Tibial nerve (tissue), 4 donors: ENCODE measurements at regions not wholly inside any gene's neighbourhood (a gene's known extent, or its start where the extent isn't known, plus 50 kb on each side); places are given as distances from the start of the nearest gene placed in this dataset.

ENCODE experiments used
- DNase-seq, 2 donors: peaks; one replicate each; pipeline ENCODE4 v3.0.0-alpha.2; 2019; ENCODE audit warnings: low spot score in 2 of 2
- H3K27ac ChIP-seq, 4 donors: fragments of 200-600 bp; sonication (generic) in 3 of 4; one replicate each; pipeline ENCODE4 v1.5.1; 2017 to 2019; ENCODE audit warnings: mild to moderate bottlenecking in 1 of 4
- H3K27me3 ChIP-seq, 2 donors: fragments of 200-600 bp; sonication (generic) in 1 of 2; one replicate each; pipeline versions ENCODE4 v1.5.1 to v1.6.0; 2017 to 2019
- H3K36me3 ChIP-seq, 3 donors: fragments of 200-600 bp; sonication (generic); one replicate each; pipeline ENCODE4 v1.5.1; 2018 to 2019
- H3K4me1 ChIP-seq, 4 donors: fragments of 200-600 bp; sonication (generic) in 3 of 4; one replicate each; pipeline ENCODE4 v1.5.1; 2017 to 2019
- H3K4me3 ChIP-seq, 4 donors: fragments of 200-600 bp; sonication (generic) in 3 of 4; one replicate each; pipeline ENCODE4 v1.5.1; 2017 to 2019; ENCODE audit warnings: mild to moderate bottlenecking in 1 of 4, moderate library complexity in 1 of 4
- H3K9me3 ChIP-seq, 4 donors: fragments of 200-600 bp; sonication (generic) in 3 of 4; one replicate each; pipeline ENCODE4 v1.5.1; 2017 to 2019
- CTCF ChIP-seq, 5 experiments: fragments of 200-600 bp in 3 of 5; fragments of 450-650 bp in 2 of 5; sonication (generic) in 3 of 5; IDR thresholded peaks; one replicate each; pipeline ENCODE4 v1.5.1; 2016 to 2019; ENCODE audit warnings: antibody characterized with exemption in 5 of 5, mild to moderate bottlenecking in 3 of 5, moderate library complexity in 2 of 5
- EP300 ChIP-seq, 2 donors: sonication (generic); formaldehyde crosslinking; IDR thresholded peaks; one replicate each; pipeline ENCODE4 v1.6.1; 2017; ENCODE audit warnings: antibody characterized with exemption in 2 of 2, mild to moderate bottlenecking in 1 of 2
- POLR2A ChIP-seq, 2 donors: fragments of 450-650 bp; IDR thresholded peaks; one replicate each; pipeline ENCODE4 v1.6.1; 2017; ENCODE audit warnings: antibody characterized with exemption in 2 of 2, mild to moderate bottlenecking in 2 of 2, moderate library complexity in 2 of 2
- WGBS, 2 donors: methylation state at CpG; one replicate each; pipeline ENCODE4 v1.1.5; 2018; 5-methylcytosine and 5-hydroxymethylcytosine counted together

DNA sequence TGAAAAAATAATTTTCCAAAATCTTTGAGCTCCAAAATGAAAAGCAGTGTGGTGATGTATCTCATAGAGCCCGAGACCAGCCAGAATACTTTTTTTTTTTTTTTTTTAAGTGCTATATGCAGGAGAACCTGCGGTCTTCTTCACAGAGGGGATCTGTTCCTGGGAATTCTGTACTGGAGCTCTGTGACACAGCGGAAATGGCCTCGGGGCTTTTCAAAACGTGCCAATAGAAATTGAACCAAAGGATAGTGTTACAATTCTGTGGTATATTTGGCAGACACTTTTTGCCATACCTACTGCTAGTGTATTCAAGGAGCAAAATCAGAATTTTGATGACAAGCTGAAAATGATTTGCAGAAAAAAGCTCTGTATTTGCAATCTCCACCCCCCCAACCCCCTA lies 1429.3 kb upstream of the LRRTM3 start:
- Histone ChIP-seq H3K36me3 (no peaks in the 10 kb centered on the region), H3K4me1 (no peaks in the 10 kb centered on the region), H3K9me3 (no peaks in the 10 kb centered on the region), H3K4me3 (no peak overlapping the region), H3K27me3 (no peaks in the 10 kb centered on the region), H3K27ac (no peak overlapping the region)
- WGBS, 2 donors = 67 to 74% methylated on average over 5 of the region's 5 CpGs
- no peak for DNase-seq
- TF ChIP-seq CTCF (IDR thresholded peaks at IDR 0.05) = no peak
- TF ChIP-seq POLR2A (IDR thresholded peaks at IDR 0.05) = no peak
- TF ChIP-seq EP300 (IDR thresholded peaks at IDR 0.05) = no peak

DNA sequence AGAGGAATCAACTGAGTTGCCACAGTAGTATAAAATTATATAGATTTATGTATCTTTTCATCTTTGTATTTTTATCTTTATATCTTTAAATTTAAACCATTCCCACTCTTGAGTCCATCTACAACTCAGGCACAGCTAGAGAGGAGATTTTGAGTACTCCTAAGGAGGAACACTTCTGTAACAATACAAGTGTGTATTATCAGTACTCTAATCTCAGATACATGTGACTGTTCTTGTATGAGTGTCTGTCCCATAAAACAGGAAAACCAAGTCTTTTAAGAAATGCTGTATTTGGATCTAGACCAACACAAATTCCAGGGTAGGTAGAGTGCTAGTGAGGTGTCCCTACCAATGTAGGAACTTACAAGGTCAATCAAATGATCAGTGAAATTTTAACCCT lies 1428.0 kb upstream of the LRRTM3 start:
- H3K36me3 ChIP-seq = no peaks in the 10 kb centered on the region
- TF ChIP-seq POLR2A (IDR thresholded peaks at IDR 0.05) = no peak
- TF ChIP-seq CTCF (IDR thresholded peaks at IDR 0.05) = no peak
- no peak for TF ChIP-seq EP300 (IDR thresholded peaks at IDR 0.05)
- H3K4me3 ChIP-seq = no peak overlapping the region
- H3K27me3 ChIP-seq = no peaks in the 10 kb centered on the region
- no peak overlapping the region for H3K27ac ChIP-seq
- no peaks in the 10 kb centered on the region for H3K4me1 ChIP-seq
- H3K9me3 ChIP-seq = no peaks in the 10 kb centered on the region
- DNase-seq = no peak

GRCh38 chr10:65500716-65501115 lies 1425.1 kb upstream of the LRRTM3 start:
- H3K9me3 ChIP-seq = no peaks in the 10 kb centered on the region
- no peak for DNase-seq
- no peaks in the 10 kb centered on the region for H3K4me1 ChIP-seq
- no peak overlapping the region for H3K27ac ChIP-seq
- TF ChIP-seq POLR2A (IDR thresholded peaks at IDR 0.05) (no peak), EP300 (IDR thresholded peaks at IDR 0.05) (no peak), CTCF (IDR thresholded peaks at IDR 0.05) (no peak)
- WGBS, 2 donors = 83 to 85% methylated on average over 1 of the region's 1 CpG
- no peak overlapping the region for H3K4me3 ChIP-seq
- H3K27me3 ChIP-seq = no peaks in the 10 kb centered on the region
- no peaks in the 10 kb centered on the region for H3K36me3 ChIP-seq

GRCh38 chr10:65501259-65501658 lies 1424.6 kb upstream of the LRRTM3 start:
- Histone ChIP-seq H3K36me3 (no peaks in the 10 kb centered on the region), H3K4me3 (no peak overlapping the region), H3K9me3 (no peaks in the 10 kb centered on the region), H3K27me3 (no peaks in the 10 kb centered on the region), H3K4me1 (no peaks in the 10 kb centered on the region), H3K27ac (no peak overlapping the region)
- DNase-seq = no peak
- WGBS, 2 donors = 85 to 88% methylated on average over 3 of the region's 3 CpGs
- TF ChIP-seq POLR2A (IDR thresholded peaks at IDR 0.05) = no peak
- no peak for TF ChIP-seq EP300 (IDR thresholded peaks at IDR 0.05)
- no peak for TF ChIP-seq CTCF (IDR thresholded peaks at IDR 0.05)

DNA sequence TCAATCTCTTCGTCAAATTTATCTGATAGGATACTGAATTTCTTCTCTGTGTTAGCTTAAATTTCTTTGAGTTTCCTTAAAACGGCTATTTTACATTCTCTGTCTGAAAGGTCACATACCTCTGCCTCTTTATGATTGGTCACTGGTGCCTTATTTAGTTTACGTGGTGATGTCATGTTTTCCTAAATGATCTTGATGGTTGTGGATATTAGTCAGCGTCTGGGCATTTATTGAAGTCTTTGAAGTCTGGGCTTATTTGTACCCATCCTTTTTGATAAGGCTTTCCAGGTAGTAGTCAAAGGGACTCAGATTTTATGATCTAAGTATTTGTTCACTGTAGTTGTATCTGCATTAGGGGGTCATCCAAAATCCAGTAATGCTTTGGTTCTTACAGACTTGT lies 1407.5 kb upstream of the LRRTM3 start:
- TF ChIP-seq CTCF (IDR thresholded peaks at IDR 0.05) = no peak
- Histone ChIP-seq H3K27me3 (no peaks in the 10 kb centered on the region), H3K9me3 (no peaks in the 10 kb centered on the region), H3K27ac (no peak overlapping the region), H3K4me1 (no peaks in the 10 kb centered on the region), H3K36me3 (no peaks in the 10 kb centered on the region), H3K4me3 (no peak overlapping the region)
- WGBS, 2 donors = 62 to 71% methylated on average over 4 of the region's 4 CpGs
- DNase-seq = no peak
